NCI-H2196 treated with DMSO at 0.1 percent for 48 hours (cell line): ENCODE measurements at regions not wholly inside any gene's neighbourhood (a gene's known extent, or its start where the extent isn't known, plus 50 kb on each side); places are given as distances from the start of the nearest gene placed in this dataset.

Experiments
- DNase-seq: peaks from one replicate; lab custom pipeline; 2025; ENCODE audit not compliant: unreplicated experiment; lab: John Stamatoyannopoulos, UW

- DNase-seq, result no peak
These were observed 101.8 kb downstream of the LRIG3 start for GRCh38 chr12:58818546-58818945.

- DNase-seq, result no peak
These were observed 101.0 kb downstream of the LRIG3 start for GRCh38 chr12:58819345-58819744.

- no peak for DNase-seq
These were observed 100.3 kb downstream of the LRIG3 start for GRCh38 chr12:58819985-58820384.
